ENCODE measurements at regions not wholly inside any gene's neighbourhood (a gene's known extent, or its start where the extent isn't known, plus 50 kb on each side); places are given as distances from the start of the nearest gene placed in this dataset.

GRCh38 chr20:56798634-56799033, 169.5 kb downstream of the TFAP2C start:
- Histone ChIP-seq H3K27ac (ENCODE audit: control insufficient read depth, insufficient read depth) (no peak overlapping the region), H3K36me3 (ENCODE audit: control insufficient read depth in 2 of 2, insufficient read depth in 2 of 2, low read length in 1 of 2) (no peaks in the 10 kb centered on the region), H3K27me3 (replicated peaks in 1 of 2; ENCODE audit: control insufficient read depth in 2 of 2, insufficient read depth in 2 of 2, low read length in 1 of 2) (no peaks in the 10 kb centered on the region; a peak in 1 of 4 replicates), H3K9me3 (replicated peaks; ENCODE audit: control insufficient read depth, insufficient read depth, low read length) (no peaks in the 10 kb centered on the region), H3K4me1 (ENCODE audit: control insufficient read depth, insufficient read depth, low read length) (no peaks in the 10 kb centered on the region), H3K79me2 (ENCODE audit: control insufficient read depth, insufficient read depth, low read length) (no peaks in the 10 kb centered on the region), H3K4me3 (no peak overlapping the region), H2AFZ (ENCODE audit: control insufficient read depth, low read depth, low read length) (no peak overlapping the region), H3K4me2 (ENCODE audit: control insufficient read depth, insufficient read depth) (no peak overlapping the region), H4K20me1 (ENCODE audit: control insufficient read depth, insufficient read depth) (no peaks in the 10 kb centered on the region), H3K9ac (ENCODE audit: control insufficient read depth, insufficient read depth, low read length) (no peak overlapping the region)
- DNase-seq (ENCODE audit: low read depth, low spot score): no peak
- 0% methylated on average over 1 of the region's 1 CpG for WGBS (ENCODE audit: insufficient coverage, insufficient replicate concordance, low lambda C conversion rate, missing lambda C conversion rate)
- no TSS peak for BruUV-seq (replicated peaks)
- ChIA-PET RAD21 (ENCODE audit: unreplicated experiment) (no interaction called here), CTCF (no interaction called here), POLR2A (no interaction called here), SMC1A (ENCODE audit: uncharacterized antibody, unreplicated experiment) (no interaction called here)
- in situ Hi-C loops (cut with MboI): no loop called here
- FAIRE-seq: no peak
- ATAC-seq: no peak
- TF ChIP-seq MXI1 (IDR thresholded peaks at IDR 0.05; ENCODE audit: low read depth, low read length) (no peak), POLR2AphosphoS5 (IDR thresholded peaks at IDR 0.05; ENCODE audit: low read length) (no peak), E4F1 (IDR thresholded peaks at IDR 0.05; ENCODE audit: borderline replicate concordance, partially characterized antibody) (no peak), PBX3 (IDR thresholded peaks at IDR 0.05; ENCODE audit: insufficient replicate concordance, low read depth, low read length) (no peak), KAT2A (conservative IDR thresholded peaks at IDR 0.05; ENCODE audit: control insufficient read depth, low read depth, low read length) (no peak), KDM1A (IDR thresholded peaks at IDR 0.05; ENCODE audit: borderline replicate concordance) (no peak), TCF12 (IDR thresholded peaks at IDR 0.05; ENCODE audit: low read depth, low read length) (no peak), RAD51 (IDR thresholded peaks at IDR 0.05) (no peak), JUND (IDR thresholded peaks at IDR 0.05; ENCODE audit: low read depth, low read length) (no peak)
- TF ChIP-seq, protein P1, sequence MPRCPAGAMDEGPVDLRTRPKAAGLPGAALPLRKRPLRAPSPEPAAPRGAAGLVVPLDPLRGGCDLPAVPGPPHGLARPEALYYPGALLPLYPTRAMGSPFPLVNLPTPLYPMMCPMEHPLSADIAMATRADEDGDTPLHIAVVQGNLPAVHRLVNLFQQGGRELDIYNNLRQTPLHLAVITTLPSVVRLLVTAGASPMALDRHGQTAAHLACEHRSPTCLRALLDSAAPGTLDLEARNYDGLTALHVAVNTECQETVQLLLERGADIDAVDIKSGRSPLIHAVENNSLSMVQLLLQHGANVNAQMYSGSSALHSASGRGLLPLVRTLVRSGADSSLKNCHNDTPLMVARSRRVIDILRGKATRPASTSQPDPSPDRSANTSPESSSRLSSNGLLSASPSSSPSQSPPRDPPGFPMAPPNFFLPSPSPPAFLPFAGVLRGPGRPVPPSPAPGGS (IDR thresholded peaks at IDR 0.05; ENCODE audit: borderline replicate concordance, insufficient read depth, low read depth, low read length, poor library complexity, severe bottlenecking): no peak
- intact Hi-C loops (cut with micrococcal nuclease; ENCODE audit: unreplicated experiment): no loop called here
